Fibroblast of mammary gland (primary cell): ENCODE measurements at regions not wholly inside any gene's neighbourhood (a gene's known extent, or its start where the extent isn't known, plus 50 kb on each side); places are given as distances from the start of the nearest gene placed in this dataset.

Experiments
- DNase-seq: peaks from one replicate; pipeline ENCODE4 v3.0.0-alpha.2; 2010; ENCODE audit warnings: low read depth
- H3K4me3 ChIP-seq: 2 replicates; pipeline ENCODE4 v1.5.1; 2011; ENCODE audit warnings: low read depth, mild to moderate bottlenecking, low read length, moderate library complexity; ENCODE audit not compliant: control insufficient read depth
- CTCF ChIP-seq: conservative IDR thresholded peaks from 2 replicates; pipeline ENCODE4 v1.5.1; 2011; ENCODE audit warnings: low read depth, low read length, inconsistent platforms; ENCODE audit not compliant: control insufficient read depth, insufficient read depth

GRCh38 chr1:37240897-37241296 lies 206.6 kb upstream of the GRIK3 start:
- no peak for TF ChIP-seq CTCF
- no peak overlapping the region for H3K4me3 ChIP-seq
- no peak for DNase-seq

GRCh38 chr1:37242501-37242900 lies 208.2 kb upstream of the GRIK3 start:
- H3K4me3 ChIP-seq = no peak overlapping the region
- TF ChIP-seq CTCF = no peak
- no peak for DNase-seq

- no peak for DNase-seq
- no peak for TF ChIP-seq CTCF
- no peak overlapping the region for H3K4me3 ChIP-seq
Observed at GRCh38 chr1:37243368-37244082, 209.2 kb upstream of the GRIK3 start.

- no peak for DNase-seq
- no peak overlapping the region for H3K4me3 ChIP-seq
- TF ChIP-seq CTCF = no peak
Observed at GRCh38 chr1:37244083-37244480, 209.8 kb upstream of the GRIK3 start.

- no peak for TF ChIP-seq CTCF
- no peak for DNase-seq
- no peak overlapping the region for H3K4me3 ChIP-seq
Observed at GRCh38 chr1:37244815-37245214, 210.5 kb upstream of the GRIK3 start.

GRCh38 chr1:37246631-37247030 lies 212.3 kb upstream of the GRIK3 start:
- no peak for TF ChIP-seq CTCF
- no peak for DNase-seq
- H3K4me3 ChIP-seq = no peak overlapping the region

GRCh38 chr1:37250371-37250770 lies 216.1 kb upstream of the GRIK3 start:
- H3K4me3 ChIP-seq = no peak overlapping the region
- no peak for TF ChIP-seq CTCF
- DNase-seq = peak; percentile 19
